BJ (cell line): ENCODE measurements at regions not wholly inside any gene's neighbourhood (a gene's known extent, or its start where the extent isn't known, plus 50 kb on each side); places are given as distances from the start of the nearest gene placed in this dataset.
"Not testable (repeated sequence)": the region's sequence is repeated elsewhere in the genome, so short reads cannot be mapped to it uniquely, and the experiment has no call there.

Source experiments
- CTCF ChIA-PET: fragments of 350-600 bp; formaldehyde crosslinking; extraction: SDS; loops from one replicate; lab custom pipeline; 2021; ENCODE audit warnings: antibody characterized with exemption, inconsistent platforms; lab: Yijun Ruan, JAX
- POLR2A ChIA-PET: fragments of 300-600 bp; sonication (Branson Sonifier 250); formaldehyde crosslinking; extraction: SDS; loops from one replicate; lab custom pipeline; 2021; ENCODE audit warnings: antibody characterized with exemption; lab: Charles Lee
- DNase-seq: peaks from one replicate; pipeline ENCODE4 v3.0.0-alpha.2; 2011; ENCODE audit warnings: low read depth
- H3K27me3 ChIP-seq: 2 replicates; pipeline ENCODE4 v1.6.0; 2011; ENCODE audit warnings: low read length; ENCODE audit not compliant: control insufficient read depth, insufficient read depth
- H3K36me3 ChIP-seq: 2 replicates; pipeline ENCODE4 v1.5.1; 2011; ENCODE audit warnings: low read length; ENCODE audit not compliant: control insufficient read depth, insufficient read depth
- H3K4me3 ChIP-seq: 2 replicates; pipeline ENCODE4 v1.5.1; 2011; ENCODE audit warnings: low read depth, mild to moderate bottlenecking, control low read depth, low read length
- CTCF ChIP-seq: IDR thresholded peaks from 2 replicates; pipeline ENCODE4 v1.5.1; 2011; ENCODE audit warnings: low read depth, mild to moderate bottlenecking, control low read depth, inconsistent platforms, low read length, moderate library complexity; ENCODE audit not compliant: insufficient read depth

GRCh38 chr3:38960042-38960622, 91.6 kb downstream of the SCN11A start:
- POLR2A ChIA-PET, result no interaction called here
- DNase-seq, result no peak
- TF ChIP-seq CTCF, result no peak
- Histone ChIP-seq H3K27me3 (no peaks in the 10 kb centered on the region), H3K4me3 (no peak overlapping the region), H3K36me3 (no peaks in the 10 kb centered on the region)
- CTCF ChIA-PET, result interaction anchor here (0.6 to 2.6 kb wide), 15 partner anchors 10 to 438 kb away, joined by 3 to 23 read pairs (median 5); no protein-coding TSS in a partner anchor

GRCh38 chr3:38958026-38958720, 93.6 kb downstream of the SCN11A start:
- H3K4me3 ChIP-seq, result no peak overlapping the region
- H3K27me3 ChIP-seq, result peaks cover 5% of the 10 kb centered on the region; the same call in 1 of the 2 replicates
- TF ChIP-seq CTCF, result no peak
- ChIA-PET CTCF (interaction anchor here (0.7 to 1.2 kb wide), 3 partner anchors 14 to 61 kb away, joined by 3 read pairs; no protein-coding TSS in a partner anchor), POLR2A (no interaction called here)
- H3K36me3 ChIP-seq, result no peaks in the 10 kb centered on the region
- DNase-seq, result no peak

- ChIA-PET POLR2A (no interaction called here), CTCF (interaction anchor here (1.0 kb wide), 1 partner anchor 8 kb away, joined by 3 read pairs; no protein-coding TSS in a partner anchor)
- DNase-seq, result no peak
- H3K27me3 ChIP-seq, result peaks cover 5% of the 10 kb centered on the region; the same call in 1 of the 2 replicates
- H3K36me3 ChIP-seq, result no peaks in the 10 kb centered on the region
- no peak for TF ChIP-seq CTCF
- no peak overlapping the region for H3K4me3 ChIP-seq
Measured at GRCh38 chr3:38957296-38957695, 94.4 kb downstream of the SCN11A start.

GRCh38 chr3:38952721-38953120, 99.0 kb downstream of the SCN11A start:
- Histone ChIP-seq H3K36me3 (no peaks in the 10 kb centered on the region), H3K4me3 (no peak overlapping the region), H3K27me3 (peaks cover 5% of the 10 kb centered on the region; the same call in 1 of the 2 replicates)
- ChIA-PET CTCF (interaction anchor here (1.2 kb wide), 1 partner anchor 78 kb away, joined by 4 read pairs; no protein-coding TSS in a partner anchor), POLR2A (no interaction called here)
- no peak for DNase-seq
- no peak for TF ChIP-seq CTCF

GRCh38 chr3:38951167-38951566, 100.6 kb downstream of the SCN11A start:
- POLR2A ChIA-PET, H3K36me3 ChIP-seq, DNase-seq, H3K27me3 ChIP-seq, H3K4me3 ChIP-seq, CTCF ChIA-PET: not testable (repeated sequence)
